ENCODE measurements at regions not wholly inside any gene's neighbourhood (a gene's known extent, or its start where the extent isn't known, plus 50 kb on each side); places are given as distances from the start of the nearest gene placed in this dataset.
"Not testable (repeated sequence)": the region's sequence is repeated elsewhere in the genome, so short reads cannot be mapped to it uniquely, and the experiment has no call there.

- TF ChIP-seq EZH2 (IDR thresholded peaks at IDR 0.05; ENCODE audit: borderline replicate concordance, low read depth, low read length, poor library complexity, severe bottlenecking); CTCF (conservative IDR thresholded peaks at IDR 0.05; ENCODE audit: low read depth, low read length): not testable (repeated sequence)
These were observed 160.6 kb upstream of the ZNF337 start for GRCh38 chr20:25857091-25857788.
